ENCODE measurements at regions not wholly inside any gene's neighbourhood (a gene's known extent, or its start where the extent isn't known, plus 50 kb on each side); places are given as distances from the start of the nearest gene placed in this dataset.

DNA sequence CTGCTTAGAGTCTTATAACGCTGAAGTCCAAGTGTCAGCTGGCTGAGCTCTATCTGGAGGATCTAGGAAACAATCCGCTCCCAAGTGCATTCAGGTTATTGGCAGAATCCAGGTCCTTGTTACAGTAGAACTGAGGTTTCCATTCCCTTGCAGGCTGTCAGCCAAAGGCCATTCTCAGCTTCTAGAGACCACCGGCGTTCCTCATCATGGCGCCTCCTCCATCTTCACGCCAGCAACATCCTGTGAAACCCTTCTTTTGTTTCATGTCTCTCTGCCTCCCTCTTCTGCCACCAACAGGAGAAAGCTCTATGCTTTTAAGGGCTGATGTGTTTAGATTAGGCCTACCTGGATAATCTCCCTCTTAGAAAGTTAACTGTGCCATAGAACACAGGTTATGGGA lies 133.0 kb upstream of the RASSF8 start:
- intact Hi-C loops (cut with DNase I, micrococcal nuclease), result no loop called here
- Histone ChIP-seq H3K4me1 (ENCODE audit: low read depth) (no peaks in the 10 kb centered on the region), H3K36me3 (ENCODE audit: low read depth) (no peaks in the 10 kb centered on the region), H3K9me3 (no peaks in the 10 kb centered on the region), H3K4me3 (no peak overlapping the region)
- ATAC-seq (no peak), DNase-seq (no peak)
- TF ChIP-seq, protein P1, sequence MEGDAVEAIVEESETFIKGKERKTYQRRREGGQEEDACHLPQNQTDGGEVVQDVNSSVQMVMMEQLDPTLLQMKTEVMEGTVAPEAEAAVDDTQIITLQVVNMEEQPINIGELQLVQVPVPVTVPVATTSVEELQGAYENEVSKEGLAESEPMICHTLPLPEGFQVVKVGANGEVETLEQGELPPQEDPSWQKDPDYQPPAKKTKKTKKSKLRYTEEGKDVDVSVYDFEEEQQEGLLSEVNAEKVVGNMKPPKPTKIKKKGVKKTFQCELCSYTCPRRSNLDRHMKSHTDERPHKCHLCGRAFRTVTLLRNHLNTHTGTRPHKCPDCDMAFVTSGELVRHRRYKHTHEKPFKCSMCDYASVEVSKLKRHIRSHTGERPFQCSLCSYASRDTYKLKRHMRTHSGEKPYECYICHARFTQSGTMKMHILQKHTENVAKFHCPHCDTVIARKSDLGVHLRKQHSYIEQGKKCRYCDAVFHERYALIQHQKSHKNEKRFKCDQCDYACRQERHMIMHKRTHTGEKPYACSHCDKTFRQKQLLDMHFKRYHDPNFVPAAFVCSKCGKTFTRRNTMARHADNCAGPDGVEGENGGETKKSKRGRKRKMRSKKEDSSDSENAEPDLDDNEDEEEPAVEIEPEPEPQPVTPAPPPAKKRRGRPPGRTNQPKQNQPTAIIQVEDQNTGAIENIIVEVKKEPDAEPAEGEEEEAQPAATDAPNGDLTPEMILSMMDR (IDR thresholded peaks at IDR 0.05), result no peak

DNA sequence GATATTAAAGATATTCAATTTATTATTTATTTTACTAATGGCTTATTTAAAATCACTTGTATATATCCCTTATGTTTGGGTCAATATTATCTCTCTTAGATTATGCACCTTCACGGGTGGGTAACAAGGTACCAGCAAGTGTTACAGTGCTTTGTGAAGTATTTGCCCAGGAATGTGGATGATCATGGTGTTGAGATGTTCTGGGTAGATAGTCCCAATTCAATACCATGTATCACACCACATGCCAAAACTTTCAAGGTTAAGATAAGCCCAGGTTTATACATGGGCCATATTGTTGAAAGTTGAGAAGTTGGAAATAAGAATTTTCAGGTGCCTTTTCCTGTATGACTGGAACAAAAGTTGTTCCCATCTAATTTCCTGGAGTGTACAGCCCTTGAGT lies 131.3 kb upstream of the RASSF8 start:
- Histone ChIP-seq H3K9me3 (no peaks in the 10 kb centered on the region), H3K36me3 (ENCODE audit: low read depth) (no peaks in the 10 kb centered on the region), H3K4me1 (ENCODE audit: low read depth) (no peaks in the 10 kb centered on the region), H3K4me3 (no peak overlapping the region)
- intact Hi-C loops (cut with DNase I, micrococcal nuclease), result no loop called here
- no peak for ATAC-seq
- no peak for DNase-seq
- TF ChIP-seq, protein P1 (IDR thresholded peaks at IDR 0.05), result no peak

DNA sequence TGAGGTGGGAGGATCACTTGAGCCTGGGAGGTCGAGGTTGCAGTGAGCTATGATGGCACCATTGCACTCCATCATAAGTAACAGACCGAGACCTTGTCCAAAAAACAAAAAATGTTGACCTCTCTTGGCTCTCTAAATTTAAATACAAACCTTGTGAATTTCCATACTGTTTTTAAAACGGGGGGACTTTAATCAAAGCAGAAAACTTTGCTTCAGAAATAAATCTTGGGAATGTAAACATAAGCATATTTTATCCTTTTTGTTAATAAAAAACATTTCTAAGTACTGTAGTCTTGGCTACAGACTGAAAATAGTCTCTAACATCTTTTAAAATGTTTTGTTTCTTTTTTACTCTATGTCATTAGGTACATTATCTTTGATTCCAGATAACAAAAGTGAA lies 130.7 kb upstream of the RASSF8 start:
- Histone ChIP-seq H3K36me3 (ENCODE audit: low read depth) (no peaks in the 10 kb centered on the region), H3K4me1 (ENCODE audit: low read depth) (no peaks in the 10 kb centered on the region), H3K4me3 (no peak overlapping the region), H3K9me3 (no peaks in the 10 kb centered on the region)
- no peak for DNase-seq
- ATAC-seq, result no peak
- TF ChIP-seq, protein P1 (IDR thresholded peaks at IDR 0.05), result no peak
- intact Hi-C loops (cut with DNase I, micrococcal nuclease), result no loop called here

DNA sequence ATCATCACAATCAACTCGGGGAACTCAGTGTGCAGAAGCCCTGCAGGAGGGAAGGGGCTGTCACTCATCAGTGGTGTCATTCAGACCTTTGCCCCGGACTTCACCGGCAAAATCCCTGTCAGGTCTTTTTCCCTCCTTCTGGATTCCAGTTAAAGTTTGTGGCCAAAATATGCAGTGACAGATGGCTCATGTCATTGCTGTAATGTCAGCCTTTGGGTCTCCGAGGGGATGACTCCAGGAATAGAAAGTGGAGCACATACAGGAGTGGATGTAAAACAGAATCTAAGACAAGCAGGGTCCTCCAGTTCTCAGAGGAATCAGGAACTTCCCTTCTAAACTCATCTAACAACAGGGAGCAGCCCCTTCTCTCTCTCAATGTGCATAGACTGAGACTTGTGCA lies 130.3 kb upstream of the RASSF8 start:
- Histone ChIP-seq H3K36me3 (ENCODE audit: low read depth) (no peaks in the 10 kb centered on the region), H3K4me1 (ENCODE audit: low read depth) (no peaks in the 10 kb centered on the region), H3K9me3 (no peaks in the 10 kb centered on the region), H3K4me3 (no peak overlapping the region)
- intact Hi-C loops (cut with DNase I, micrococcal nuclease), result no loop called here
- TF ChIP-seq, protein P1 (IDR thresholded peaks at IDR 0.05), result no peak
- no peak for ATAC-seq
- no peak for DNase-seq

DNA sequence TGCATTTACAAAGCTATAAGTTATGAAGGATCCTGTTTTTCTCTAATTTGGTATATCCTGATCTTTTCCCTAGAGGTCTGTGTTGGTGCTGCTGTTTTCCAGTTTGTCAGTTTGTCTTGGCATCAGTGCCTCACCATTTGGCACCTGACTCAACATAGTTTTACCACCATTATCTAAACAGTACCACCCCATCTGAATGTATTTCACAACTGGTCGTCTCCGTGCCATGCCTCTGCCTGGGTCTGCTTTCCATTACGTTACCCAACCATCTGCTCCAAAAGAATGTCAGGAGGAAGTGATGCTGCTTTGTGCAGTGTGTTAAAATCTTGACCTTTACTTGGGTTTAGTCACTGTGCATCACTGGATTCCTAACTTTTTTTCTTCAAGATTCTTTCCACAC lies 129.3 kb upstream of the RASSF8 start:
- H3K9me3 ChIP-seq, result no peaks in the 10 kb centered on the region
- DNase-seq (peak in 1 of 3 donors; percentile 2), ATAC-seq (peak; percentile 71)
- no peaks in the 10 kb centered on the region for H3K4me1 ChIP-seq (ENCODE audit: low read depth)
- intact Hi-C loops (cut with DNase I, micrococcal nuclease), result no loop called here
- no peaks in the 10 kb centered on the region for H3K36me3 ChIP-seq (ENCODE audit: low read depth)
- TF ChIP-seq, protein P1 (IDR thresholded peaks at IDR 0.05), result no peak
- H3K4me3 ChIP-seq, result no peak overlapping the region

DNA sequence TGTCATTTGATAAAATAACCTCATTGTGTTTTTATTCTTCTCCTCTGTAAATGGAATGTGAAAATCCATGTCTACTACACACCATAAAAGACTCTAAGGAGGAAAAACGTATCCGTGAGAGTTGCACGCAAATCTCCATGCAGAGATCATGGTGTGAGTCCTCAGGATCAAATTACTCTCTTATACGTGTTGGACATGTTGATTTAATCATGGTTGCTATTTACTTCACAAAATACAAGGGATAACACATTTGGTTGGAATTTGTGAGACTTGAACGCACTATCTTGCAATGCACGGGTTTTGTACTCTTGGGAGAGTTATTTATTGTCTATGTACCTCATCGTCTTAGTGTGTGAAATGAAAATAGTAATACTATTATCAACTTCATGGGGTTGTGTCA lies 128.0 kb upstream of the RASSF8 start:
- intact Hi-C loops (cut with DNase I, micrococcal nuclease), result no loop called here
- no peak for ATAC-seq
- H3K4me1 ChIP-seq (ENCODE audit: low read depth), result no peaks in the 10 kb centered on the region
- no peak for DNase-seq
- no peaks in the 10 kb centered on the region for H3K36me3 ChIP-seq (ENCODE audit: low read depth)
- TF ChIP-seq, protein P1 (IDR thresholded peaks at IDR 0.05), result no peak
- H3K9me3 ChIP-seq, result no peaks in the 10 kb centered on the region
- no peak overlapping the region for H3K4me3 ChIP-seq

Data from mucosa of descending colon (tissue), 3 donors.